SIG-M5 treated with dmso at 0.1 percent for 504 hours (cell line): ENCODE measurements at regions not wholly inside any gene's neighbourhood (a gene's known extent, or its start where the extent isn't known, plus 50 kb on each side); places are given as distances from the start of the nearest gene placed in this dataset.

Experiments used
- DNase-seq: peaks from one replicate; lab custom pipeline; 2025; ENCODE audit not compliant: unreplicated experiment; lab: John Stamatoyannopoulos, UW

DNA sequence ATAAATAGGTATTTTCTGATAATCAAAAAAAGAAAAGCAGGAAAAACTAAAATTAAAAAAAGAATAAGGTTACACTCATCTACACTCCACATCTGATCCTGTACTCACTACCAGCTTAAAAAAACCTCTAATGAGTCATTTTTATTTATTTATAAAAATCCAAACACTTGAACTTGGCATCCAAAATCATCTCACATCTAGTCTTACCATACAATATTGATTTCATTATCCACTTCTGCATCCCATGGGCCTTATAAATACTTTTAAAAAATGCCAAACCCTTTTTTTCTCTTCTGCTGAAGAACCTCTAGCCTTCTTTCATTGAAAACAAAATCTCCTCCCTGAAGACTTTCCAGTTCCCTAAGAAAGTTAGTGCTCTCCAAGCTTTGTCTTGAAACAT lies 109.7 kb downstream of the TMTC3 start:
- no peak for DNase-seq

DNA sequence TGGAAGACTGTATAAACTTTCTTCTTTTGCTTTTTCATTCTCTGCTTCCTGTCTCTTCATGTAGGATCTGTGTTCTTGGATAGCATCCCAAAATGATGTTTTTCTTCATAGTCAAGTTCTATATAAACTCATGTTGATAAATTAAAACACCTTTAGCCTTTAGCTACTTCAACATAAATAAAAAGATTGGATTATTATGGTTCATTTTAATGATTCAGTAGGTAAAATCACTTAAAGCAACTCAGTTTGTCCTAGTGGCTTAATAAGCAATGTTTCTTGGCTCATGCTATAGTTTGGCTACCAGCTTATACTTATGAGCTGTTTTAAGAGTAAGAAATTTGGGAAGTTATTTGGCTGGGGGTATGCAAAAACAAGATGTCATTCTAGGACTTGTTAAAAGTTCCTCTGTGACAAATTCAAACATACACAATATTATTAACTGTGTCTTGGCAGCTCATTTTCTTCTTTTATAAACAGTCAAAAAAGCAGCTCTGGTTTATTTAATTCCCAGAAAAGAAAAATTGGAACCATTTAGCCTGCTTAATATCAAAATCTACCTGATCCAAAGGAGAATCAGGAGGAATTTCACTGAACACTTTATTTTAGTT lies 111.4 kb downstream of the TMTC3 start:
- no peak for DNase-seq

DNA sequence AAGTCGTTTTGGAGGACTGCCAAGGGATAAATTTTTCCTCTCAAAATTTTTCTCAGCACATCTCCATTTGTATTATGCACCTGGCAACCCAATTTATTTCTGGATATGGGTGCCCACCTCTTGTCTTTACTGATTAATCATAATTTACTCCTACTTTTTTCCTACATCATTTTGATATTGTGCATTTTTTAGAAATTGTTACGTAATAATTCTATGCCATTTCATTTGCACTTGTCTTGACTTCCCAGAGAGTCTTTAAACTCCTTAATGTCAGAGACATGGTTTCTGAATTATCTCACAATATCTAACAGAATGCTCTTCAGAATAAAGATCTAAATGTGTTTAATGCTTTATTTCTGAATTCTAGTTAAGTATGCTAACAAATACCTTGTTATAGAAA lies 113.1 kb downstream of the TMTC3 start:
- DNase-seq, result no peak

DNA sequence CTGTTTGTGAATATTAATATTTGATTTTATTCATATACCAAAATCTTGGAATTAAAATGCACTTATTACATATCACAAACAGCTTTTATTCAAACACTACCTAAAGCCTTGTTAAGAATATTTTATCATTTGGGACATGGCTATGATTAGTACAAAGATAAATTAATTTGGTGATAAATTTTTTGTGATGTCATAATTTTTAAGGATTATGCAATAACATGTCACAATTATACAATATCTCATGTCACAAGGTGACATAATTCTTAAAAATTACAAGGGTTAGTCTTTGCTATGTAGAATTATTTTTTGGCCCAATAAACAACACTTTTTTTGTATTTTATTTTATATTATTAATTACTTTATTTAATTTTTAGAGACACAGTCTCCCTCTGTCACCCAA lies 113.7 kb downstream of the TMTC3 start:
- DNase-seq, result no peak

DNA sequence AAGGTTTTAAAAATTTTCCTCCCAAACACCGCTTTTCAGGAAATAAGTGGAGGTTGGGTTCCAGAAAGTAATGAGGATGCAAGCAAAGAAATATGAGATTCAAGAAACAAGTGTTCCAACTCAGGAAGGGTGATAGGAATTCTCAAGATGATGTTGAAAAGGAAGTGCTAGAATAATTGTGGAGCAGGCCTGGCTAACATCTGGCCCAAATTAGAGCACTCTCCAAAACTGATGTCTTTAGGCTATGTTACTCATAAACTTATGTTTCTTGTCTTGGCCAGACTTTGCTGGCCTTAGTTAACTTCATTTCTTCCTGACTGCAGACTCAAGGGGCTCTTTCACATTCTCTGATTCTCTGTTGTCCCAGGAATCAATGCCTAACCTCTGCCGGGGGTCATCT lies 116.3 kb downstream of the TMTC3 start:
- DNase-seq, result no peak

DNA sequence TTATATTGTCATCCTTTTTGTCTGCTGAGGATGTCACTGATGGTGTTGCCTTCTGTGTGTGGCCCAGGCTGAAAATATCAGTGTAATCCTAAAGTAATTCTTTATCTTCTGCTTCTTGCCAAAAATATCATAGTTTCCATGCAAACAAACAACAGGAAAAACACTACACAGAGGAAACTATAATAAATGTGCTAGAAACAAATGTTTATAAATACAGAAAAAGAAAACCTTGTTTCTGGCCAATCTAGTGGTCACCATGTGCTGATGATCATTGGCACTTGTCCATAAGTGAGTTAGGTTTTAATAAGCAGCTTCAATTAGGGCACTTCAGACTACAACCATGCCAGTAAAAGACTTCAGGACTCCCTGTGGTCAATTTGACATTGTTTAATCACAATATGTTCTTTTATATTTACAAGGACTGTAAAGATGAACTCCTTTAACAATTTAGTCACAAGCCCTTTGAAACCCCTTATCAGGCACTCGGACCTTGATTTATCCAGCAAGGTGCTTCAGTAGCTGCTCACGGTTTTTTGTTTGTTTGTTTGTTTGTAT lies 124.8 kb downstream of the TMTC3 start:
- no peak for DNase-seq

DNA sequence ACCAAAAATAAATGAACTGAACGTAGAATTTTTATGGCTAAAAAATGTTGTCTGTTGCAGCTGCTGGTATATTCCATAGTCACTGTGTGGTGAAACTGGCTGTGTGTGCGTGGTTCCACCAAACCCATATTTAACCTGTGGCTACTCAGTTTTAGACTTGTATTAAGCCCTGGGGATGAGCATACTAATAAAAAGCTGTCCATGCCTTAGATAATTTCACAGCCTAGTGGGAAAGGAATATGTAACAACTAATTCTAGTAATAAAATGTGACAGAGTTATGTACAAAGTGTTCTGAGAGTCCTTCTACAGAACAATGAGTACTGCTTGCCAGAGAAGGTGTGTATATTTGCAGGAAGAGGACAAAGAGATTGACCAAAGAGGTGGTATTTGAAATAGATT lies 125.5 kb downstream of the TMTC3 start:
- no peak for DNase-seq

DNA sequence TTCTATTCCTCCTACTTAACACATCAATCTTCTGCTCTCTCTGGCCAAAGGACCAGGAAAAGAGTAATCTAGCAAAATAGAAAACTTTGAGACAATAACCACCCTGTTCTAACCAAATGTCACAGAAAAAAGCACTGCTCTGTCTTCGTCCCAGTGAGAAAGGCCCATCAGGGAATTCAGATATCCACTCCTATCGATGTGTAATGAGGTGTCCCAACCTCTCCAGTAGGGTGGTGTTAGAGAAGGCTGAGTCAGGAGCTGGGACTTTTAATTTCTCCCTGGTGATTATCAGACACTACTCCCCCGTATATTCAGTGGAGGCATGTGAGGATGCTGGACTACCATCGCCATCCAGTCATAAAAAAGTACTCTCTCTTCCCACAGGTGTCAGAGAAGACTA lies 130.3 kb downstream of the TMTC3 start:
- DNase-seq, result no peak

DNA sequence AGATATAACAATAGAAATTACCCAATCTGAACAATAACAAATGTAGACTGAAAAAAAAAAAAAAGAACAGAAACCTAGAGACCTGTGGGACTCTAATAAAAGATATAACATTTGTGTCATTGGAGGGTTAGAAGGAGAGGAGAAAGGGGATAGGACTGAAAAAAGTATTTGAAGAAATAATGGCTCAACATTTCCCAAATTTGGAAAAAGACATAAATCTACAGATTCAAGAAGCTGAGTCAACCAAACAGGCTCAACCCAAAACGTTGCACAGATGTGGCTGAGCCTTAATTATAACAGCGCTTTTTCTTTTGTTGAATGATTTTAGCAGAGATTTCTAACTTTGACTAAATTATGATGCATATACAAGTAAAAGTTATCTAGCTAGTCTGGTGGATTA lies 131.3 kb downstream of the TMTC3 start:
- DNase-seq, result no peak

DNA sequence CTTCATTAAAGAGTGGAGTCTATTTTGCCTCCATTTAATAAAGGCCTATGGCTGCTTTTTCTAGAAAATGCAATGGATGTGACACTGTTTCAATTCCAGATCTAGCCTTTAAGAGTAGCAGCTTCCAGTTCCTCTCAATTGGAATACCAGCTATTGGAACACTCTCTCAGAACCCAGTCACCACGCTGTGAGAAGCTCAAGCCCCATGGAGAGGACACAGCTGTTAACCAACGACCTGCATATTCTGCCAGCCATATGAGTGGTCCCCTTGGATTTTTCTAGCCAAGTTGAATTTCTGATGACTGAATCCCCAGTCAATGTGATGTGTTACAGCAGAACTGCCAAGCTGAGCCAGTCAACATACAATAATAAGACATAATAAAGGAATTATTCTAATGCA lies 131.8 kb downstream of the TMTC3 start:
- no peak for DNase-seq

DNA sequence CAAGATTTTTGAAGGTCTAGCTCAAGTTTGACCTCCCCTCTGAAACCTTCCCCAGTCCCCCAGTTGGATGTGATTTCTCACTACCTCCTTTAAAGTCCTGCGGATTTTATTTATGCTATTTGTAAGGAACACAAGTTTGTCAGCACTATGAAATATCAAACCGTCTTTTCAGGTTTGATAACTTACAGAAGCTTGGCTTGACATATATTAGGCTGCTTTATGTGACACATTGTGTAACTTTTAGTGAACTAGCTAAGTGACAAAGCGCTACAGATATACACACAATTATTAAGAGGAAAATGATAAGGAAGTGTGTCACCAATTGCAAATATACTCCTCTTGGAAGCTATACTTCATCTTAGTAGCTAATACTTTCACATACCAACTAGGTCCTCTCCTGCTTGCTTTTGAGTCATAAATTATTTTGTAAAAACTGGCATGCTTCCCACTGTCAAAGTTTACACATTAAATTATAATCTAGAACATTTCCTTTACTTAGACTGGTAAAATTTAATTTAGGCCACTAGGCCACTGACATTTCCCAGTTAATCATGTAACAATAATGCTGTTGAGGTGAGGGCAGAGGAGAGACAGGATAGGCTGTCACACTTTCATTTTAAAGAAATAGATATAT lies 149.5 kb downstream of the TMTC3 start:
- no peak for DNase-seq

DNA sequence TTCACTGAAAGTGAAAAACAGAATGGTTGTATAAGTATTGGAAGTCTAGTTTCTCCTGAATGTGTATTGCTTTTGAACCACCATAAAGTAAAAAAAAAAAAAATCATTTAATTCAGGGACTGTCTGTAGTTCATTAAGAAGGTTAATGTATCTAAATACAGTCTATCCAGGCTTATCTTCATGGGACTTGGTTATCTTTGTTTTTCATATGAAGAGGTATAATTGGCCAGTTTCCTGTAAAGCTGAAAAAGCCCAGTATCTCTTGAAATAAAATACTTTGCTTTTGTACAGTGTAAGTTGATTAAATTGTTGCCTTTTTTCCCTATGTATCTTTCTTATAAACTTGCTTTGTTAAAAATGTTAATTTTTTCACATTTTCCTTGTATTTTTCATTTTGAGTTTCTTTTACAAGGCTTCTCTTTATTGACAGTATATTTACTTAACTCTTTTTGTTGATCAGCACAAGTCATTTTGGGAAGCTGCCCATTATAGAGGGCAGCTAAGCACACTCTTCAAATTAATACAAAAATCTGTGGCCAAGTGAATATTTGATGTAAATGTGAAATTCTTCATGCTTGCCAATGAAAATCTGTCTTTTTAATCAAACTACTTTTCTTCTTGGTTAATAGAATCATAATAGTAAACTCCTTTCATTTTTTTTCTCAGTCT lies 156.0 kb downstream of the TMTC3 start:
- DNase-seq, result no peak

DNA sequence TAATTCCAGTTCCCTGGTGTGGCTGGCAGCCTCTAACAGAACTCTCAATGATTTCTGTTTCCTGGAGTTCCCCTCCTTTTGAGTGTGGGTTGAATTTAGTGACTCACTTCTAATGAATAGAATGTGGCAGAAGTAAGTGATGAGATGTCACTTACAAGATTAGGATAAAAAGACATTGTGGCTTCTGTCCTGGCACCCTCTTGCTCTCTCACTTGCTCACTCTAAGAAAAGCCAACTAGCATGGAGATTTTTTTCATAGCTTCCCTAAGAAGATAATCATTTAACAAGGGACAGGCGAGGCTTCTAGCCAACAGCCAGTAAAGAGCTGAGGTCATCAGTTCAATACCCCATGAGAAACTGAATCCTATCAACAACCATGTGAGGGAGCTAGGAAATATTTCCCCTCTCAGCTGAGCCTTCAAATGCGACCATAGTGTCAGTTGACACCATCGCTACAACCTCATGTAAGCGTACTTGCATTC lies 156.7 kb downstream of the TMTC3 start:
- DNase-seq, result peak; percentile 19

DNA sequence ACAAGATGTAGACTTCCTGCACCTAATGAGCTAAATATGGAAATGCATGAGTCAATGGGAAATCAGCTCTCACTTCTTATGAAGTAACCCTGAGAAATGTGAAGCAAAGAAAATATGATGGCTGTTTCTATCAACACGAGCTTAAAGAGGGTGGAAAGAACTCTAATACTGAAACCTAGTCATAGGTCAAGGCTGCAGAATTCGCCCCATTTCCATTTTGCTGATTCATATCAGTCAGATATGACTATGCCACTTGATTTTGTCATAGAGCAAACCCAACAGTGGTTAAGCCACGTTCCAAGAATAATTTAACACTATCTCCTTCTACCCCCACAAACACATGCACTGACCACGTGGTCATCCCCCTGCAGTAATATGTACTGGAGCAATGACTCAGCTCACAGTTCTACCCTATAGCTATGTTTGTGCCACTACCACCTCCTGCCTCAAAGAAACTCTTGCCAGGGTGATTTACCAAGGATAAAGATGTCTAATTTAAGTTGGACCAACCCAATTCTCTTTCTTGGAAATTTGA lies 157.5 kb downstream of the TMTC3 start:
- no peak for DNase-seq

DNA sequence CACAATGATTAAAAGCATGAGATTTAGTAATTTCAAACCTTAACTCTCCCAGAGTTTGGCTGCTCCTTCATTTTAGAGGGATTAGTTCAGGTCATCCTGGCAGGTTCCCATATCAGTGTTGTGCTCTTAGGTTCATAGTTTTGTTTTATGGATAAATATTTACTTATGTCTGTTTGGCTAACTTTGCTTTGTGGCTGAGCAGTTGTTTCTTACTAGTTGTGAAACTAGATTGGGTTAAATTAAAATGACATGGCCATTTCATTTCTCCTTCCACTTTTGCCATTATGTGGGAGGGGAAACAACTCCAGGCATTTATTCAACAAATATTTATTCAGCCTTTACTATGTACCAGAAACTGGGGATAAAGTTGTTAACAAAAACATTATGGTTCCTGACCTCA lies 158.8 kb downstream of the TMTC3 start:
- no peak for DNase-seq

DNA sequence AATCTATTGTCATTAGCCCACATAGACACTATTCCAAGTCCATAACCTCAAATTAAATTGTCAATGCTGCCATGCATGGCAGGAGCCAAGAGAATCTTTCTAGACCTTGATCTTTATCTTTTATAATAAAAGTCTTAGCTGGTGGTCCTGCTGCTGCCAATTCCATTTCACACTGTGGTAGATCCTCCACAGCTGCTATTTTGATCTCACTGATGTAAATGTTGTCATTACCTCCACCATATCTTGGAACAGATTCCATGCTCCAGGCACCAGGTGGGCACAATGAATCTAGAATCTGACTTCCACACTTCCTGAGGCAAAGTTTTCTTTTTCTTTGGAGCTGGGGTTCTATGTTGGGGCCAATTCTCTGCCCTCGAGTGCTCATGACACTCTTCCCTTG lies 161.2 kb downstream of the TMTC3 start:
- no peak for DNase-seq

DNA sequence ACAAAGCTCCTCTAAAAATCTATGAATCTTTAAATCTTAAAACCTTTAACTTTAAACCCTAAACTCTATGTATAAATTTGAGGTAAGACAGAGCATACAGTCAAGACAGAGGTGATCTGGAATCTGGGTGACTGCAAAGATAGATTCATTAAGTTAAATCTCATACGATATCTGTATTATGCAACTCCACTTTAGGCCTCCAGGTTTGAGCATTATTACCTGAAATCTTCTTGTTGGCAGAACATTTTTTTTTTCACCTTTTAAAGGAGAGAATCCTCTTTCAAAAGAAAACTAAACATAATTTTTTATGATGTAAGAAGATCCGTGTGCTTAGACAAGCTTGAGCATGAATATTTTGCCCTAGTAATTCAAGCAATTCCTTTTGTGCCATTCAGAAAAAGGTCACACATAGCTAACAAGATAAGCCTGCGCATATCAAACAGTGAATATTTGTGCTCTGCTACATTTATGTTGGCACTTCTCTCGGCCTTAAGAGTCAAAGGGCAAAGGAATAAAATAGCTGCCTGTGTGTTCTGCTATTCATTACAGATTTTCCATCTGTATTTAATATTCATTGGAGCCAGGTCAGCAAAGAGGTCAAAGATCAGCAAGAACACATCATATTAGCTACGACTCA lies 163.3 kb downstream of the TMTC3 start:
- no peak for DNase-seq

DNA sequence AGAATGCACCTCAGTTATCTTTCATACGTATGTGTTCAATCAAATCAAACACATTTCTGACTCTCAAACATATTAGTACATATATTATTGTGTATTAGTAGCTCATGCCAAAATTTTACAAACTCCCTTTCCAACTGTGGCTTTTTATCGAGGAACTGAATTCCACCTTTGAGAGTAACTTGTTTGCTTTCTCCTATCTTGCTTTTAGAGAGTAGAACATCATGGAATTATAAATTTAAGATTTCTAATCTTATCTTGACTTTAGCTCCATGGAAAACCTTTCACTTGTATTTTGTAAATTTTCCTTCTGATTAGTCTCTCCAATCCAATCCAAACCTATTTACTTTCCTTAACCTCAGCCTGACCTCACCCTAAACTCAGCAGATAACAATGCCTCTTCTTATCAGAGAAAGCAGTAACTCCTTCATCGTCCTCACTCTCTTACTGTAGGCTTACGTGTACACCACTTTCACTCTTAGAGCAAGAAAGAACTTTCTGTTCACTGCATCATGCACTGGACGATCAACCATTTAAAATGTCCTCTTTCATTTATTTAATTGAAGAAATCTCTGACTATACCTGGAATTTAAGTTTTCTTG lies 164.5 kb downstream of the TMTC3 start:
- DNase-seq, result no peak

DNA sequence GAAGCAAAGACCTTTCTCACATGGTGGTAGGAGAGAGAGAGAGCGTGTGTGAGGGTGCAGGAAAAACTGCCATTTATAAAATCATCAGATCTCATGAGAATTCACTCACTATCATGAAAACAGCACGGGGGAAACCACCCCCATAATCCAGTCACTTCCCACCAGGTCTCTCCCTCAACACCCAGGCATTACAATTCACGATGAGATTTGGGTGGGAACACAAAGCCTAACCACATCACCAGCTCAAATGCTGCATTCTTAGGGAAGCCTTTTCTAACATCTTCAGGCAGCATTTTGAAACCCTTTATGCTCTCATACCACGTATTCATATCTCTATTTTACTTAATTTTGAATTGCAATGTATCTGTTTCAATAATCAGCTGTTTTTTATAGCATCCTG lies 165.9 kb downstream of the TMTC3 start:
- DNase-seq, result no peak

DNA sequence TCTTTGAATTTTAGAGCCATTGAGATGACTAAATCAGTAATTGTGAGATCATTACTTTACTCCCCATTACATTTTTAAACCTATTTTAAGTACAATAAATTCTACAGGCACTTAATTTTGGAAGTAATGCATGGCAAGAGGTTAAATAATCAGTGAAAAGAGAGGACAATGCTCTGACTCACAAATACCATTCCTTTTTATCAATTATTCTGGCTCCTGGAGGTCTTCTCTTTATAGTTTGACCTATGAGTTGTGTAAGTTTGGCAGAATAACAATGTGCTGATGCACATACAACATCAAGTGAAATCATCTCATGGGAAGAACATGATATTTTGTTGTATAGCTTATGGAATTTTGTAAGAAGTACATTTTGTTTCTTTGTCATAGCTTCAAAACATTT lies 166.7 kb downstream of the TMTC3 start:
- DNase-seq, result no peak

DNA sequence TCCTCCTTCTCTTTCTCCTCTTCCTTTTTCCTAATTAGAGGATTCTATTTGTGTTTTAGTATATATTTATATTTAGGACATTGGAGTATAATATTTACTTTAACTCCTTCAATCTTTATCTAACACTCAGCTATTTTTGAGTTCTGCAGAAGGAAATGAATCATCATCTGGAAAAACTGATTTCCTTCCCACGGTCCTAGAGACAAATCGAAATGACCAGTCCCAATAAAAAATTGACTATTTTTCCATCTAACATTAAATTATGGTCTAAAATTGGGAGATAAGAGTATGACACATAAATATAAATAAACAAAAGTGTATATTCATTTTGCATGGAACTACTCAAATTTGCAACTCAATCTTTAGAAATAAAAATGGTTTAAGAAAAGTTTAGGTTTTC lies 167.4 kb downstream of the TMTC3 start:
- DNase-seq, result no peak
